IMR-90 (cell line): ENCODE measurements at regions not wholly inside any gene's neighbourhood (a gene's known extent, or its start where the extent isn't known, plus 50 kb on each side); places are given as distances from the start of the nearest gene placed in this dataset.
A peak's percentile ranks its signal among the peaks of the same experiment; 100 is the strongest.

ENCODE experiments used
- ATAC-seq: fragments of 200-7000 bp; cut with Tn5 transposase; 2 replicates; pipeline ENCODE4 v1.9.1; 2020; ENCODE audit warnings: low read depth, mild to moderate bottlenecking, moderate library complexity
- BruUV-seq: library from RNA; stranded (reverse); fragments of 400-500 nt; replicated peaks from 2 replicates; lab custom pipeline; 2021; lab: Mats Ljungman, UMichigan
- CTCF ChIA-PET: fragments of 300-600 bp; formaldehyde crosslinking; extraction: SDS; loops from one replicate; lab custom pipeline; 2021; ENCODE audit warnings: antibody characterized with exemption; lab: Yijun Ruan, JAX
- POLR2A ChIA-PET: fragments of 300-600 bp; sonication (Branson Sonifier 250); formaldehyde crosslinking; loops from one replicate; lab custom pipeline; 2022; ENCODE audit warnings: antibody characterized with exemption; ENCODE audit not compliant: unreplicated experiment; lab: Charles Lee
- DNase-seq: peaks from one replicate; pipeline ENCODE4 v3.0.0; 2013
- H2AFZ ChIP-seq: replicated peaks from 2 replicates; pipeline ENCODE3; 2013; ENCODE audit warnings: low read length, mild to moderate bottlenecking; ENCODE audit not compliant: poor library complexity
- H2AK5ac ChIP-seq: 2 replicates; pipeline ENCODE4 v1.6.1; 2013; ENCODE audit warnings: low read depth, low read length, inconsistent platforms
- H2AK9ac ChIP-seq: replicated peaks from 2 replicates; pipeline ENCODE3; 2013; ENCODE audit warnings: mild to moderate bottlenecking, low read depth, low read length, moderate library complexity; ENCODE audit not compliant: poor library complexity
- H2BK120ac ChIP-seq: 2 replicates; pipeline ENCODE4 v1.6.1; 2013; ENCODE audit warnings: low read depth, low read length, inconsistent platforms
- H2BK15ac ChIP-seq: 3 replicates; pipeline ENCODE4 v1.6.1; 2013; ENCODE audit warnings: low read depth, low read length, inconsistent platforms
- H2BK20ac ChIP-seq: 2 replicates; pipeline ENCODE4 v1.6.1; 2013; ENCODE audit warnings: low read depth, mild to moderate bottlenecking, inconsistent platforms, low read length, moderate library complexity
- H2BK5ac ChIP-seq: 2 replicates; pipeline ENCODE4 v1.6.1; 2013; ENCODE audit warnings: mild to moderate bottlenecking, low read depth, low read length, inconsistent platforms; ENCODE audit not compliant: poor library complexity, severe bottlenecking
- H3K14ac ChIP-seq: replicated peaks from 2 replicates; pipeline ENCODE4 v1.6.1; 2013; ENCODE audit warnings: low read depth, low read length, inconsistent platforms
- H3K18ac ChIP-seq: 2 replicates; pipeline ENCODE4 v1.6.1; 2013; ENCODE audit warnings: low read depth, low read length, control low read depth
- H3K23ac ChIP-seq: 2 replicates; pipeline ENCODE4 v1.6.1; 2013; ENCODE audit warnings: low read depth, low read length, inconsistent platforms
- H3K27ac ChIP-seq: 2 replicates; pipeline ENCODE4 v1.5.1; 2013; ENCODE audit warnings: mild to moderate bottlenecking, control low read depth, low read length; ENCODE audit not compliant: insufficient read depth
- H3K27me3 ChIP-seq: 2 replicates; pipeline ENCODE4 v1.6.1; 2013; ENCODE audit warnings: low read length; ENCODE audit not compliant: control insufficient read depth, insufficient read depth
- H3K36me3 ChIP-seq: 2 replicates; pipeline ENCODE4 v1.6.1; 2013; ENCODE audit warnings: low read length, mixed read lengths; ENCODE audit not compliant: control insufficient read depth, insufficient read depth
- H3K4ac ChIP-seq: 2 replicates; pipeline ENCODE4 v1.6.1; 2013; ENCODE audit warnings: low read depth, low read length, inconsistent platforms
- H3K4me1 ChIP-seq: 2 replicates; pipeline ENCODE4 v1.6.1; 2013; ENCODE audit warnings: low read length, mixed read lengths; ENCODE audit not compliant: control insufficient read depth, insufficient read depth
- H3K4me2 ChIP-seq: 2 replicates; pipeline ENCODE4 v1.6.1; 2013; ENCODE audit warnings: low read depth, mild to moderate bottlenecking, control low read depth, low read length, moderate library complexity
- H3K4me3 ChIP-seq: 2 replicates; pipeline ENCODE4 v1.5.1; 2013; ENCODE audit warnings: low read depth, mild to moderate bottlenecking, control low read depth, low read length, moderate library complexity; ENCODE audit not compliant: insufficient read depth
- H3K56ac ChIP-seq: 2 replicates; pipeline ENCODE4 v1.6.1; 2013; ENCODE audit warnings: low read length, inconsistent platforms; ENCODE audit not compliant: insufficient read depth; ENCODE audit errors: extremely low read depth
- H3K79me1 ChIP-seq, 2 experiments: 2 replicates each; pipeline ENCODE4 v1.6.1; 2013; ENCODE audit warnings: low read length in 2 of 2, inconsistent platforms in 1 of 2, low read depth in 1 of 2
- H3K9ac ChIP-seq: 2 replicates; pipeline ENCODE4 v1.6.1; 2013; ENCODE audit warnings: low read depth, low read length, control low read depth
- H3K9me1 ChIP-seq: 2 replicates; pipeline ENCODE4 v1.6.1; 2013; ENCODE audit warnings: low read length, inconsistent platforms; ENCODE audit not compliant: insufficient read depth
- H3K9me3 ChIP-seq: 2 replicates; pipeline ENCODE4 v1.6.1; 2013; ENCODE audit warnings: low read length; ENCODE audit not compliant: control insufficient read depth, insufficient read depth
- H4K20me1 ChIP-seq: 2 replicates; pipeline ENCODE4 v1.6.1; 2013; ENCODE audit warnings: low read length, inconsistent platforms; ENCODE audit not compliant: insufficient read depth
- H4K5ac ChIP-seq: 2 replicates; pipeline ENCODE4 v1.6.1; 2013; ENCODE audit warnings: mild to moderate bottlenecking, low read depth, low read length, control low read depth
- H4K8ac ChIP-seq, 2 experiments: 2 replicates each; pipeline ENCODE4 v1.6.1; 2013; ENCODE audit warnings: low read depth in 2 of 2, low read length in 2 of 2, control low read depth in 1 of 2, inconsistent platforms in 1 of 2
- H4K91ac ChIP-seq: 2 replicates; pipeline ENCODE4 v1.6.1; 2013; ENCODE audit warnings: low read depth, low read length, inconsistent platforms; ENCODE audit not compliant: insufficient read depth
- CHD1 ChIP-seq: IDR thresholded peaks from 2 replicates; pipeline ENCODE4 v1.6.1; 2012; ENCODE audit warnings: low read depth, low read length, improper control_type of control experiment
- MAFK ChIP-seq: IDR thresholded peaks from 2 replicates; pipeline ENCODE4 v1.6.1; 2012; ENCODE audit warnings: low read depth, low read length, improper control_type of control experiment
- MAZ ChIP-seq: IDR thresholded peaks from 2 replicates; pipeline ENCODE4 v1.6.1; 2012; ENCODE audit warnings: low read depth, mild to moderate bottlenecking, low read length, improper control_type of control experiment, moderate library complexity, borderline replicate concordance
- MXI1 ChIP-seq: IDR thresholded peaks from 2 replicates; pipeline ENCODE4 v1.6.1; 2012; ENCODE audit warnings: low read depth, mild to moderate bottlenecking, low read length, moderate library complexity, borderline replicate concordance
- RFX5 ChIP-seq: IDR thresholded peaks from 2 replicates; pipeline ENCODE4 v1.8.0; 2012; ENCODE audit warnings: low read depth, mild to moderate bottlenecking, low read length, moderate library complexity
- WGBS, 2 experiments: methylation state at CpG; one replicate each; pipeline versions ENCODE4 v1.1.5 to v1.1.7; 2013; ENCODE audit warnings: missing lambda C conversion rate in 2 of 2; ENCODE audit not compliant: insufficient read length in 1 of 2; ENCODE audit errors: extremely low coverage in 2 of 2; 5-methylcytosine and 5-hydroxymethylcytosine counted together
- dilution Hi-C: fragments of 300-500 bp; cut with HindIII; formaldehyde crosslinking; loops from one replicate; pipeline ENCODE4 v1.14.3; 2018; ENCODE audit warnings: low sequenced_read_pairs; ENCODE audit not compliant: unreplicated experiment
- in situ Hi-C: fragments of 300-500 bp; cut with MboI; formaldehyde crosslinking; loops from 3 replicates; pipeline ENCODE4 v1.14.3; 2019; ENCODE audit warnings: low sequenced_read_pairs, inconsistent platforms, mixed read lengths
- intact Hi-C: fragments of 100-400 bp; cut with micrococcal nuclease; formaldehyde crosslinking; loops from 2 replicates; pipeline ENCODE4 v1.10.0; 2022
- TF ChIP-seq, protein P1 (sequence below): conservative IDR thresholded peaks from 2 replicates; pipeline ENCODE4 v1.5.1; 2012; ENCODE audit warnings: mild to moderate bottlenecking, low read depth, low read length, improper control_type of control experiment

DNA sequence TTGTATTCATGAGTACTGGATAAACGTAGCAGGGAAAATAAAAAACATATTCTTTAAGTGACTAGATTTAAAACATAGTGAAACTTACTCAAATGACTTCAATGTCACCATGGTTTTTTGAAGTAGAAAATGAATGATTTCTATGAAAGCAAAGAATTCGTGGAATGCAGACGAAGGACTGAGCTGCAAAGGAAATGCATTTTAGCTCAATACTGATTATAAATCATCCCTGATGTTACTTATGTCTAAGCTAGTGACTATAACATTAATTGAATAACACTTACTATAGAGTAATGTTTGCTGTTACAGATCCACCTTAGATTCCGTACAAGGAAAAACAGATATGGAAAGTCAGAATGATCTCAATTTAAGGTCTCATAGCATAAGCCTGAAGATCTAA lies 1257.7 kb upstream of the CDH2 start:
- dilution Hi-C loops = no loop called here
- WGBS, 2 experiments = no CpG with 5 or more reads among the region's 4 CpGs
- H2AK5ac ChIP-seq = no peak overlapping the region

More for the DNA sequence above, 1257.7 kb upstream of the CDH2 start:
- BruUV-seq = no TSS peak
- no peak overlapping the region for H3K9ac ChIP-seq
- no peak for TF ChIP-seq MAZ
- TF ChIP-seq, protein P1, sequence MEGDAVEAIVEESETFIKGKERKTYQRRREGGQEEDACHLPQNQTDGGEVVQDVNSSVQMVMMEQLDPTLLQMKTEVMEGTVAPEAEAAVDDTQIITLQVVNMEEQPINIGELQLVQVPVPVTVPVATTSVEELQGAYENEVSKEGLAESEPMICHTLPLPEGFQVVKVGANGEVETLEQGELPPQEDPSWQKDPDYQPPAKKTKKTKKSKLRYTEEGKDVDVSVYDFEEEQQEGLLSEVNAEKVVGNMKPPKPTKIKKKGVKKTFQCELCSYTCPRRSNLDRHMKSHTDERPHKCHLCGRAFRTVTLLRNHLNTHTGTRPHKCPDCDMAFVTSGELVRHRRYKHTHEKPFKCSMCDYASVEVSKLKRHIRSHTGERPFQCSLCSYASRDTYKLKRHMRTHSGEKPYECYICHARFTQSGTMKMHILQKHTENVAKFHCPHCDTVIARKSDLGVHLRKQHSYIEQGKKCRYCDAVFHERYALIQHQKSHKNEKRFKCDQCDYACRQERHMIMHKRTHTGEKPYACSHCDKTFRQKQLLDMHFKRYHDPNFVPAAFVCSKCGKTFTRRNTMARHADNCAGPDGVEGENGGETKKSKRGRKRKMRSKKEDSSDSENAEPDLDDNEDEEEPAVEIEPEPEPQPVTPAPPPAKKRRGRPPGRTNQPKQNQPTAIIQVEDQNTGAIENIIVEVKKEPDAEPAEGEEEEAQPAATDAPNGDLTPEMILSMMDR = no peak
- no peak for TF ChIP-seq MAFK
- TF ChIP-seq RFX5 = no peak
- no peak for TF ChIP-seq MXI1
- TF ChIP-seq CHD1 = no peak
- intact Hi-C loops = loop anchor here (10.0 kb wide), 2 partner anchors 240 to 430 kb away; no protein-coding TSS in a partner anchor
- H4K5ac ChIP-seq = no peak overlapping the region
- 0 out of 2 replicates have a peak overlapping the region, but pooled peaks have one; percentile 21 for H3K4me2 ChIP-seq
- no peak overlapping the region for H2BK5ac ChIP-seq
- no peak overlapping the region for H3K4ac ChIP-seq
- H3K4me3 ChIP-seq = no peak overlapping the region
- no peak overlapping the region for H3K27ac ChIP-seq
- in situ Hi-C loops = no loop called here
- no peaks in the 10 kb centered on the region for H3K79me1 ChIP-seq
- no peak overlapping the region for H4K8ac ChIP-seq
- no peaks in the 10 kb centered on the region for H4K20me1 ChIP-seq
- ChIA-PET POLR2A (no interaction called here), CTCF (no interaction called here)
- no peak overlapping the region for H3K23ac ChIP-seq
- no peak overlapping the region for H3K56ac ChIP-seq
- H2AFZ ChIP-seq = no peak overlapping the region
- H2BK120ac ChIP-seq = no peak overlapping the region
- no peak overlapping the region for H3K18ac ChIP-seq
- H3K4me1 ChIP-seq = no peaks in the 10 kb centered on the region
- H3K36me3 ChIP-seq = no peaks in the 10 kb centered on the region
- no peak overlapping the region for H3K14ac ChIP-seq
- no peak overlapping the region for H2BK15ac ChIP-seq
- no peak overlapping the region for H4K91ac ChIP-seq
- H2AK9ac ChIP-seq = no peak overlapping the region
- DNase-seq (no peak), ATAC-seq (no peak)
- H3K9me3 ChIP-seq = peaks cover 2% of the 10 kb centered on the region; the same call in 1 of the 2 replicates
- H2BK20ac ChIP-seq = no peak overlapping the region
- H3K9me1 ChIP-seq = no peaks in the 10 kb centered on the region
- no peaks in the 10 kb centered on the region for H3K27me3 ChIP-seq
